Mammary epithelial cell (primary cell): ENCODE measurements at regions not wholly inside any gene's neighbourhood (a gene's known extent, or its start where the extent isn't known, plus 50 kb on each side); places are given as distances from the start of the nearest gene placed in this dataset.

ENCODE experiments used
- EZH2 ChIP-seq: IDR thresholded peaks from 2 replicates; pipeline ENCODE4 v1.6.1; 2012; ENCODE audit warnings: low read length, inconsistent platforms, borderline replicate concordance
- TF ChIP-seq, protein P1 (sequence below), 2 donors: IDR thresholded peaks in 1 of 2; conservative IDR thresholded peaks in 1 of 2; 2 replicates each; pipeline ENCODE4 v1.5.1; 2011 to 2012; ENCODE audit warnings: inconsistent platforms in 2 of 2, low read length in 2 of 2, mild to moderate bottlenecking in 2 of 2, control low read depth in 1 of 2, low read depth in 1 of 2; ENCODE audit not compliant: insufficient read depth in 1 of 2; ENCODE audit errors: extremely low read depth in 1 of 2

DNA sequence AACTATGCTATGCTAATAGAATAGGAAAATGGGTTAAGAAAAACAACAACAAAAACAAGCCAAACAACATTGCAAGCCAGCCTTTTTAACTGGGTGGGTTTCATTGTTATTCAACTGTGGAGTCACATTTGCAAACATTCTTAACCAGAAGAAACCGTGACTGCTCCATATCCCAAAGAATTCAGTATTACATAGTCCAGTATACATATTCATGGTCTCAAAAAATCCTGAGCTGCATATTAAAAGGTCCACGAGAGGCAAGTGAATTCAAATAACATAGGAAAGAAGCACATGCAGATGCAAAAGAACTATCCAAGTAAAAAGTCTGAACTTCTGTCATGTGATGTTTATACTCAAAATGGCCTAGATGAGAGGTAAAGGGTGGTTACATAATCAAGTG is 179.1 kb upstream of the ETAA1 start:
- no peak for TF ChIP-seq EZH2
- TF ChIP-seq, protein P1, sequence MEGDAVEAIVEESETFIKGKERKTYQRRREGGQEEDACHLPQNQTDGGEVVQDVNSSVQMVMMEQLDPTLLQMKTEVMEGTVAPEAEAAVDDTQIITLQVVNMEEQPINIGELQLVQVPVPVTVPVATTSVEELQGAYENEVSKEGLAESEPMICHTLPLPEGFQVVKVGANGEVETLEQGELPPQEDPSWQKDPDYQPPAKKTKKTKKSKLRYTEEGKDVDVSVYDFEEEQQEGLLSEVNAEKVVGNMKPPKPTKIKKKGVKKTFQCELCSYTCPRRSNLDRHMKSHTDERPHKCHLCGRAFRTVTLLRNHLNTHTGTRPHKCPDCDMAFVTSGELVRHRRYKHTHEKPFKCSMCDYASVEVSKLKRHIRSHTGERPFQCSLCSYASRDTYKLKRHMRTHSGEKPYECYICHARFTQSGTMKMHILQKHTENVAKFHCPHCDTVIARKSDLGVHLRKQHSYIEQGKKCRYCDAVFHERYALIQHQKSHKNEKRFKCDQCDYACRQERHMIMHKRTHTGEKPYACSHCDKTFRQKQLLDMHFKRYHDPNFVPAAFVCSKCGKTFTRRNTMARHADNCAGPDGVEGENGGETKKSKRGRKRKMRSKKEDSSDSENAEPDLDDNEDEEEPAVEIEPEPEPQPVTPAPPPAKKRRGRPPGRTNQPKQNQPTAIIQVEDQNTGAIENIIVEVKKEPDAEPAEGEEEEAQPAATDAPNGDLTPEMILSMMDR (conservative IDR thresholded peaks at IDR 0.05 in 1 of 2, IDR thresholded peaks at IDR 0.05 in 1 of 2; ENCODE audit: extremely low read depth in 1 of 2, insufficient read depth in 1 of 2, low read depth in 1 of 2, low read length in 2 of 2) = no peak
